ENCODE measurements at regions not wholly inside any gene's neighbourhood (a gene's known extent, or its start where the extent isn't known, plus 50 kb on each side); places are given as distances from the start of the nearest gene placed in this dataset.
A peak's percentile ranks its signal among the peaks of the same experiment; 100 is the strongest.
"Not testable (repeated sequence)": the region's sequence is repeated elsewhere in the genome, so short reads cannot be mapped to it uniquely, and the experiment has no call there.

- DNase-seq (ENCODE audit: low spot score) = no peak
These were observed 399.0 kb downstream of the HTR1A start for GRCh38 chr5:63563008-63563917.

- no peak for DNase-seq (ENCODE audit: low spot score)
These were observed 406.4 kb downstream of the HTR1A start for GRCh38 chr5:63555874-63556273.

GRCh38 chr5:63554191-63554590 is 408.1 kb downstream of the HTR1A start:
- DNase-seq (ENCODE audit: low spot score) = no peak

GRCh38 chr5:63553073-63553472 is 409.2 kb downstream of the HTR1A start:
- no peak for DNase-seq (ENCODE audit: low spot score)

DNA sequence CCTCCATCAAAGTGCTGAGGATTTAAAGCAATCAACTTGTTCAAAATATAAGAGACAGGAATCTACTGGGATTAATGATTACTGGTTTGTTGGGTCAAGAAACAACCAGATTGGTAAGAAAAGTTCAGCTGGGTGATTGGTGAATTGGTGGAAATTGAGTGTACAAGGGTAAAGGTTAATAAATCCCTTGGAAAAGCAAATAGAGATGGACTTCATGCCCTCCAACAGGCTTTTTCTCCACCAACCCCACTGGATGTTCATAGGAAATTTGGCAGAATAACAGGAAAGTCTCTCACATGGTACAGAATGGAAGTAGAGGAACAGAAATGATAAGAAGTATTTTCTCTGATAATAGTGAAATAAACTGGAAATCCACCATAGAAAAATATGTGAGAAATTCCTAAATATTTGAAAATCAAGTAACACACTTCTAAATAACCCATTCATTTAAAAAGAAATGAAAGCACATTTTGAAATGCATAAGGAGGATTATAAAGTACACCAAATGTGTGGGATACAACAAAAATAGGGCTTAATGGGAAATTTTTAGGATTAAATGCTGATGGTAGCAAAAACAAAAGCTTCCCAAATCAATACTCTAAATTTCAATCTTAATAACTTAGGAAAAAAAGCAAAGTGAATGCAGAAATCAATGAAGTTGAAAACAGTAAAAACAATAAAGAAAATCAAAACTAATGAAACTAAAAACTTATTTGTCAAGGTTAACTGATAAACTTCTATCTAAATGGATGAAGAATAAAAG is 426.2 kb downstream of the HTR1A start:
- DNase-seq (ENCODE audit: low spot score) = no peak

- DNase-seq (ENCODE audit: low spot score) = no peak
These were observed 438.0 kb downstream of the HTR1A start for GRCh38 chr5:63524281-63524680.

DNA sequence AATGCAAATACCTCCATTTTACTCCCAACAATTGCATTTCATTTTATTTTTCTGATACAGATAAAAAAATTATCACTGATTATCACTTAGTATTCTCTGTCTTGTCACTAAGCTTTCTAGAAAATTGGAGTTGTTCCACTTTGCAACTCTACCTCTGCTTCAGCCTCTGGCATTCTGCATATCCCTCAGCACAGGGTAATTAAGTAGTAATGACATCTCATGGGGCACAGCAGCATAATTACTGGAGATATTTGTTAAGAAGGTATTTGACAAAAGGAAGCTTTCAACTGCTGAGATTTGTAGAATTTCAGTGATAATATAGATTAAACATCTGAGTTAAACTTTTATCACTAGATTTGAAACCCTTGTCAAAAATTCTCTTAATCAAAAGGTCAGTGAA is 446.2 kb downstream of the HTR1A start:
- no peak for DNase-seq (ENCODE audit: low spot score)

GRCh38 chr5:63500242-63500641 is 462.0 kb downstream of the HTR1A start:
- no peak for DNase-seq (ENCODE audit: low spot score)

DNA sequence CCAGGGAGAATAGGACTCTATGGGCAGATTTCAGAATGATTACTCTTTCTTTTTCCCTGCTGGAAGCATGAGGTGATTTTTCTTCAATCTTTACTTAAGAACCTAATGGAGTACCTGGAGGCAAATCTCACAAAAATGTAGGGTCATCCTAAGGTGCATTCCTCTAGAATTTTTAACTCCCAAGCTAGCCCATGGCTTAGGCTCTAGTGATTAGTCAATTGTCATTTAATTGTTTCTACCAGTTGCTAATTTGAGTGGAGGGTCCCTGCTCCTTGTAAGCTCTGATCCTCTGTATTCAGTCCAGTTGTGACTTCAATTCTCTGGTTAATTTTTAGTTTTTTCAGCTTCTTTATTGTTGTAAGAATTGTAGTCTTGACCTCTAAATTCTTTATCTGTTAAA is 467.0 kb downstream of the HTR1A start:
- no peak for DNase-seq (ENCODE audit: low spot score)

DNA sequence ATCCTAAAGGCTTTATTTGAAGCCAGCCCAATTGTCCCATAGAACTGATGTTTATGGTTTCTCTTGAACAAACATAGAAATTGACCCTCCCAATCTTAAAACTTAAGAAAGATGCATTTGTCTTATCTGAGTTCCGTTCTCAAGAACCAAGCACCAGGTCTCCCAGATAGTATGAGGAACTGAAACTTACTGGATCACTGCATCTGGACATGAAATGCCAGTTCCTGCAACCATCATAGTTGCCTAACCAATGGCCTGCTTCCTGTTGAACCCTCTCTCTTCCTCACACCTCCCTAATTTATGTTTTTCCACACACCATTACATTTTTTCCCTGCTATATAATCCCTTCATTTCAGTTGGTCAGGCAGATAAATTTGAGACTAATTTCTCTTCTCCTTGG is 478.9 kb downstream of the HTR1A start:
- DNase-seq (ENCODE audit: low spot score) = no peak

- no peak for DNase-seq (ENCODE audit: low spot score)
These were observed 488.8 kb downstream of the HTR1A start for GRCh38 chr5:63473335-63473967.

GRCh38 chr5:63456279-63456678 is 506.0 kb downstream of the HTR1A start:
- no peak for DNase-seq (ENCODE audit: low spot score)

DNA sequence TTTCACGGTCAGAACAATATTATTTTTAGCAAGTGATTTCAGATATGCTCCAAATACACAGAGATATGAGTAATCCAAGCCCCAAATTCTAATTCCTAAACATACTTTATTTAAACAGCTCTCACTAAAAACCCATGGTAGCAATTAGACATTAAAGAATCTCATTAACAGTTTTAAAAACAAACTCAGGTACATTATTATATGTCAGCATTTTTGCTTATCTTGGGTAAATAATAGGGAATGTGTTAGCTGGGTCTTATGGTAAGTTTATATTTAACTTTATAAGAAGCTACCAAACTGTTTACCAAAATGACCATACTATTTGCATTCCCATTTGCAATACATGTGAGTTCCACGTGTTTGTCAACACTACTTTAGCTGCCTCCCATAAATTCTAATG is 511.1 kb downstream of the HTR1A start:
- no peak for DNase-seq (ENCODE audit: low spot score)

GRCh38 chr5:63439537-63439936 is 522.7 kb downstream of the HTR1A start:
- no peak for DNase-seq (ENCODE audit: low spot score)

- DNase-seq (ENCODE audit: low spot score) = no peak
These were observed 552.5 kb downstream of the HTR1A start for GRCh38 chr5:63409737-63410136.

DNA sequence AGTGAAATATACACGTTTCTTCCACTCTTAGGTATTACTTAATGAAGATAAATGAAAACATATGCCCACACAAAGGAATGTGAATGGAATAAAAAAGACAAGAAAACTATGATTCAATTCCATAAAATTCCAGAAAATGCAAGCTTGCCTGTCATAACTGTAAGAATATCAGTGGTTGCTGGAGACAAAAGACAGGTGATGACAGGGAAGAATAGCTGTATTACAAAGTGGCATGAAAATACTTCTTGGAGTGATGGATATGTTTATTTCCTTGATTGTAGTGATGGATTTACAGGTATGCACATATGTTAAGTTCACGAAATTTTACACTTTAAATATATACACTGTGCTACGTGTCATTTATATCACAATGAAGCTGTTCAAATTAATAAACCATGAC is 553.3 kb downstream of the HTR1A start:
- no peak for DNase-seq (ENCODE audit: low spot score)

GRCh38 chr5:63401436-63402046 is 560.7 kb downstream of the HTR1A start:
- peak; percentile 43 for DNase-seq (ENCODE audit: low spot score)

- DNase-seq (ENCODE audit: low spot score) = no peak
These were observed 562.2 kb downstream of the HTR1A start for GRCh38 chr5:63400079-63400478.

DNA sequence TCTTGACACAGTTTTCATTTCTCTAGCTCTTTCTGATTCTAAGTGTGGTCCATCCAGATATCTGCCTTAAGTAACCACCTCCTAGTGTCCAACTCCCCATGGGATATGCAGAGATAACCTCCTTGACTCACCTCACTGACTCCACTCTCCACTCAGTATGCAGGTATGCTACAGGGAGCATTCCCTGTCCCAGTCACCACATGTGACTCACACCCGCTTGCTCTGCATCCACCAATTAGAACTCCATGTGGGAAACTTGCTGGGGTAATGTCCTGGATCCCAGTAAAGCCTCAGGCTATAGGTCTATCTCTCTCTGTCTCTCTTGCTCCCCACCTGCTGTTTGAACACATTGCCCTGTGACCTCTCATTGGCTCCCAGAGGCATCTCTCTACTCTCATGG is 563.9 kb downstream of the HTR1A start:
- DNase-seq (ENCODE audit: low spot score) = peak; percentile 7

DNA sequence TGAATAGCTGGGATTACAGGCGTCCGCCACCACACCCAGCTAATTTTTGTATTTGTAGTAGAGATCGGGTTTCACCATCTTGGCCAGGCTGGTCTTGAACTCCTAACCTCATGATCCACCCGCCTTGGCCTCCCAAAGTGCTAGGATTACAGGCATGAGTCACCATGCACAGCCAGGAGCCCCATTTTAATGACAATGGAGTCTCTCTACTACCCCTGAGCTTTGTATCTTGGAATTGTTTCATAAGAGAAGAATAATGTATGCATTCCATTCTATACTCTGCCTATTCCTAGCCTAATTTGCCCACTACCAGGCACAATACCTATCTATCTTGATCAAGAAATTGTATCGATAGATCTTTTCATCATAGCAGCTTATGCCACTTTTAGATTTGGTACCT is 574.1 kb downstream of the HTR1A start:
- not testable (repeated sequence) for DNase-seq (ENCODE audit: low spot score)

GRCh38 chr5:63375851-63376250 is 586.4 kb downstream of the HTR1A start:
- no peak for DNase-seq (ENCODE audit: low spot score)

- no peak for DNase-seq (ENCODE audit: low spot score)
These were observed 588.2 kb downstream of the HTR1A start for GRCh38 chr5:63374085-63374484.
